ENCODE measurements at regions not wholly inside any gene's neighbourhood (a gene's known extent, or its start where the extent isn't known, plus 50 kb on each side); places are given as distances from the start of the nearest gene placed in this dataset.
A peak's percentile ranks its signal among the peaks of the same experiment; 100 is the strongest.

- peaks cover 31% of the 10 kb centered on the region for H3K4me1 Mint-ChIP-seq (ENCODE audit: low read depth)
Measured at GRCh38 chr2:8541223-8541622, 140.6 kb upstream of the ID2 start.

GRCh38 chr2:8541636-8542035 lies 140.2 kb upstream of the ID2 start:
- no peaks in the 10 kb centered on the region for H3K9me3 Mint-ChIP-seq
- DNase-seq = no peak

More at GRCh38 chr2:8541223-8541622, 140.6 kb upstream of the ID2 start:
- Mint-ChIP-seq H3K9me3 (no peaks in the 10 kb centered on the region), H3K27me3 (ENCODE audit: insufficient read depth) (peaks cover 18% of the 10 kb centered on the region), H3K4me3 (no peak overlapping the region), H3K36me3 (ENCODE audit: low read depth) (no peaks in the 10 kb centered on the region), H3K27ac (no peak overlapping the region)
- no peak for DNase-seq
- no peak for TF ChIP-seq CTCF (IDR thresholded peaks at IDR 0.05)

GRCh38 chr2:8542381-8543059 lies 139.3 kb upstream of the ID2 start:
- no peaks in the 10 kb centered on the region for H3K9me3 Mint-ChIP-seq
- H3K4me3 Mint-ChIP-seq = no peak overlapping the region
- no peak overlapping the region for H3K27ac Mint-ChIP-seq
- H3K36me3 Mint-ChIP-seq (ENCODE audit: low read depth) = no peaks in the 10 kb centered on the region
- TF ChIP-seq CTCF (IDR thresholded peaks at IDR 0.05) = no peak
- DNase-seq = no peak
- peaks cover 15% of the 10 kb centered on the region for H3K27me3 Mint-ChIP-seq (ENCODE audit: insufficient read depth)
- peaks cover 21% of the 10 kb centered on the region for H3K4me1 Mint-ChIP-seq (ENCODE audit: low read depth)

More at GRCh38 chr2:8541636-8542035, 140.2 kb upstream of the ID2 start:
- Mint-ChIP-seq H3K4me3 (no peak overlapping the region), H3K27ac (no peak overlapping the region), H3K36me3 (ENCODE audit: low read depth) (no peaks in the 10 kb centered on the region), H3K4me1 (ENCODE audit: low read depth) (peaks cover 27% of the 10 kb centered on the region), H3K27me3 (ENCODE audit: insufficient read depth) (peaks cover 15% of the 10 kb centered on the region)
- no peak for TF ChIP-seq CTCF (IDR thresholded peaks at IDR 0.05)

- Mint-ChIP-seq H3K4me1 (ENCODE audit: low read depth) (peaks cover 21% of the 10 kb centered on the region), H3K9me3 (no peaks in the 10 kb centered on the region), H3K27ac (no peak overlapping the region), H3K36me3 (ENCODE audit: low read depth) (no peaks in the 10 kb centered on the region), H3K27me3 (ENCODE audit: insufficient read depth) (peaks cover 19% of the 10 kb centered on the region), H3K4me3 (no peak overlapping the region)
- DNase-seq = no peak
- no peak for TF ChIP-seq CTCF (IDR thresholded peaks at IDR 0.05)
Measured at GRCh38 chr2:8543060-8543382, 138.8 kb upstream of the ID2 start.

- Mint-ChIP-seq H3K4me3 (peak overlapping the region; percentile 72), H3K9me3 (no peaks in the 10 kb centered on the region), H3K27me3 (ENCODE audit: insufficient read depth) (peaks cover 21% of the 10 kb centered on the region), H3K27ac (peak overlapping the region; percentile 71), H3K36me3 (ENCODE audit: low read depth) (no peaks in the 10 kb centered on the region), H3K4me1 (ENCODE audit: low read depth) (peaks cover 21% of the 10 kb centered on the region)
- DNase-seq = peak; percentile 85
- TF ChIP-seq CTCF (IDR thresholded peaks at IDR 0.05) = no peak
Measured at GRCh38 chr2:8543383-8544170, 138.3 kb upstream of the ID2 start.

All from HFFc6 (cell line).